PC-9 (cell line): ENCODE measurements at regions not wholly inside any gene's neighbourhood (a gene's known extent, or its start where the extent isn't known, plus 50 kb on each side); places are given as distances from the start of the nearest gene placed in this dataset.

Source experiments
- BruUV-seq: library from RNA; stranded (reverse); fragments of 400-500 nt; replicated peaks from 2 replicates; lab custom pipeline; 2021; lab: Mats Ljungman, UMichigan
- CTCF ChIA-PET: fragments of 300-600 bp; sonication (Branson Sonifier 250); formaldehyde crosslinking; loops from one replicate; lab custom pipeline; 2022; ENCODE audit warnings: antibody characterized with exemption; lab: Charles Lee
- POLR2A ChIA-PET: fragments of 300-600 bp; sonication (Branson Sonifier 250); formaldehyde crosslinking; loops from one replicate; lab custom pipeline; 2022; ENCODE audit warnings: antibody characterized with exemption; ENCODE audit not compliant: unreplicated experiment; lab: Charles Lee
- DNase-seq, 2 experiments: peaks; one replicate each; pipeline versions ENCODE4 v3.0.0 to v3.0.0-alpha.2; 2015 to 2022; ENCODE audit warnings: mixed read lengths in 1 of 2
- H2AFZ ChIP-seq: fragments of 200-600 bp; sonication (generic); 2 replicates; pipeline ENCODE4 v1.8.1; 2017; ENCODE audit warnings: antibody characterized with exemption
- H3F3A ChIP-seq: fragments of 200-600 bp; sonication (generic); 2 replicates; pipeline ENCODE4 v1.8.1; 2017; ENCODE audit warnings: antibody characterized with exemption, mild to moderate bottlenecking, low read depth; ENCODE audit not compliant: insufficient read depth
- H3K27ac ChIP-seq: fragments of 200-600 bp; sonication (generic); 2 replicates; pipeline ENCODE4 v1.6.1; 2016; ENCODE audit warnings: mixed run types
- H3K27me3 ChIP-seq: fragments of 200-600 bp; sonication (generic); 2 replicates; pipeline ENCODE4 v1.6.1; 2016; ENCODE audit warnings: low read depth, mixed run types; ENCODE audit not compliant: insufficient read depth
- H3K36me3 ChIP-seq: fragments of 200-600 bp; sonication (generic); 2 replicates; pipeline ENCODE4 v1.6.1; 2016; ENCODE audit warnings: low read depth, mixed run types
- H3K4me1 ChIP-seq: fragments of 200-600 bp; sonication (generic); replicated peaks from 2 replicates; pipeline ENCODE4 v1.6.1; 2016; ENCODE audit warnings: mixed run types; ENCODE audit not compliant: insufficient read depth
- H3K4me2 ChIP-seq: fragments of 200-600 bp; sonication (generic); 2 replicates; pipeline ENCODE4 v1.6.1; 2017; ENCODE audit warnings: mixed run types
- H3K4me3 ChIP-seq: fragments of 200-600 bp; sonication (generic); 2 replicates; pipeline ENCODE4 v1.6.1; 2016; ENCODE audit warnings: mixed run types
- H3K79me2 ChIP-seq: fragments of 200-600 bp; sonication (generic); 2 replicates; pipeline ENCODE4 v1.6.1; 2017; ENCODE audit warnings: low read depth, mixed run types
- H3K9me2 ChIP-seq: fragments of 200-600 bp; sonication (generic); 2 replicates; pipeline ENCODE4 v1.8.1; 2017; ENCODE audit warnings: mild to moderate bottlenecking; ENCODE audit not compliant: insufficient read depth
- H3K9me3 ChIP-seq: fragments of 200-600 bp; sonication (generic); 2 replicates; pipeline ENCODE4 v1.8.1; 2016; ENCODE audit warnings: low read depth; ENCODE audit not compliant: insufficient read depth
- H4K20me1 ChIP-seq: fragments of 200-600 bp; sonication (generic); 2 replicates; pipeline ENCODE4 v1.8.1; 2017; ENCODE audit not compliant: insufficient read depth
- CTCF ChIP-seq: fragments of 200-600 bp; sonication (generic); conservative IDR thresholded peaks from 2 replicates; pipeline ENCODE4 v1.6.1; 2017; ENCODE audit warnings: mixed run types, antibody characterized with exemption, mild to moderate bottlenecking, moderate library complexity
- EZH2 ChIP-seq: fragments of 200-600 bp; sonication (generic); IDR thresholded peaks from 2 replicates; pipeline ENCODE4 v1.8.0; 2017; ENCODE audit warnings: antibody characterized with exemption, low read depth
- intact Hi-C: fragments of 100-400 bp; cut with micrococcal nuclease; formaldehyde crosslinking; loops from one replicate; pipeline ENCODE4 v1.10.0; 2022; ENCODE audit not compliant: unreplicated experiment

- Histone ChIP-seq H3K9me2 (no peaks in the 10 kb centered on the region), H3K36me3 (no peaks in the 10 kb centered on the region), H3K79me2 (no peaks in the 10 kb centered on the region), H3K27me3 (no peaks in the 10 kb centered on the region), H3K9me3 (peaks cover 5% of the 10 kb centered on the region; the same call in 1 of the 2 replicates), H3F3A (no peaks in the 10 kb centered on the region), H3K4me2 (no peak overlapping the region), H4K20me1 (no peaks in the 10 kb centered on the region), H3K4me1 (peaks cover 8% of the 10 kb centered on the region), H2AFZ (peak overlapping the region; percentile 2; the same call in 1 of the 2 replicates), H3K4me3 (no peak overlapping the region), H3K27ac (no peak overlapping the region)
- intact Hi-C loops: no loop called here
- DNase-seq: no peak
- TF ChIP-seq CTCF (no peak), EZH2 (no peak)
- no TSS peak for BruUV-seq
- ChIA-PET CTCF (no interaction called here), POLR2A (no interaction called here)
These were observed 92.0 kb upstream of the CCDC54 start for GRCh38 chr3:107285197-107285596.

- H3K27ac ChIP-seq: no peak overlapping the region
- POLR2A ChIA-PET: no interaction called here
- H3K9me3 ChIP-seq: no peaks in the 10 kb centered on the region
- H3K79me2 ChIP-seq: no peaks in the 10 kb centered on the region
- H2AFZ ChIP-seq: no peak overlapping the region
- no peaks in the 10 kb centered on the region for H3K36me3 ChIP-seq
- H3K27me3 ChIP-seq: no peaks in the 10 kb centered on the region
- peaks cover 8% of the 10 kb centered on the region for H3K4me1 ChIP-seq
- CTCF ChIA-PET: no interaction called here
- H3K4me2 ChIP-seq: no peak overlapping the region
- BruUV-seq: no TSS peak
- H3F3A ChIP-seq: no peaks in the 10 kb centered on the region
- no peak for DNase-seq
- intact Hi-C loops: no loop called here
- peaks cover 4% of the 10 kb centered on the region; the same call in 1 of the 2 replicates for H3K9me2 ChIP-seq
- H4K20me1 ChIP-seq: no peaks in the 10 kb centered on the region
- TF ChIP-seq EZH2: no peak
- H3K4me3 ChIP-seq: no peak overlapping the region
These were observed 87.9 kb upstream of the CCDC54 start for GRCh38 chr3:107289354-107289753.

GRCh38 chr3:107294117-107294516 lies 83.1 kb upstream of the CCDC54 start:
- intact Hi-C loops: no loop called here
- Histone ChIP-seq H4K20me1 (no peaks in the 10 kb centered on the region), H3K79me2 (no peaks in the 10 kb centered on the region), H3K27me3 (no peaks in the 10 kb centered on the region), H3F3A (no peaks in the 10 kb centered on the region), H3K4me1 (no peaks in the 10 kb centered on the region), H2AFZ (no peak overlapping the region), H3K9me2 (peaks cover 4% of the 10 kb centered on the region; the same call in 1 of the 2 replicates), H3K9me3 (no peaks in the 10 kb centered on the region), H3K27ac (no peak overlapping the region), H3K4me2 (no peak overlapping the region), H3K36me3 (no peaks in the 10 kb centered on the region), H3K4me3 (no peak overlapping the region)
- ChIA-PET POLR2A (no interaction called here), CTCF (interaction anchor here (0.7 kb wide), 1 partner anchor 48 kb away, joined by 3 read pairs; no protein-coding TSS in a partner anchor)
- no peak for DNase-seq
- TF ChIP-seq EZH2 (no peak), CTCF (no peak)
- BruUV-seq: no TSS peak

- no TSS peak for BruUV-seq
- no peaks in the 10 kb centered on the region for H3K4me1 ChIP-seq
- no peaks in the 10 kb centered on the region for H3K79me2 ChIP-seq
- no peaks in the 10 kb centered on the region for H3F3A ChIP-seq
- no peaks in the 10 kb centered on the region for H3K36me3 ChIP-seq
- no peak overlapping the region for H3K4me3 ChIP-seq
- H3K9me2 ChIP-seq: no peaks in the 10 kb centered on the region
- no peaks in the 10 kb centered on the region for H3K9me3 ChIP-seq
- no peaks in the 10 kb centered on the region for H3K27me3 ChIP-seq
- no peak overlapping the region for H3K4me2 ChIP-seq
- ChIA-PET CTCF (no interaction called here), POLR2A (no interaction called here)
- DNase-seq: no peak
- H2AFZ ChIP-seq: no peak overlapping the region
- TF ChIP-seq CTCF (no peak), EZH2 (no peak)
- intact Hi-C loops: no loop called here
- no peak overlapping the region for H3K27ac ChIP-seq
- no peaks in the 10 kb centered on the region for H4K20me1 ChIP-seq
These were observed 79.6 kb upstream of the CCDC54 start for GRCh38 chr3:107297597-107297996.
